HG03095 (cell line): ENCODE measurements at regions not wholly inside any gene's neighbourhood (a gene's known extent, or its start where the extent isn't known, plus 50 kb on each side); places are given as distances from the start of the nearest gene placed in this dataset.

Source experiments
- ATAC-seq: cut with Tn5 transposase; IDR thresholded peaks from one replicate; pipeline ENCODE4 v1.9.1; 2021; ENCODE audit warnings: moderate library complexity; ENCODE audit not compliant: unreplicated experiment

DNA sequence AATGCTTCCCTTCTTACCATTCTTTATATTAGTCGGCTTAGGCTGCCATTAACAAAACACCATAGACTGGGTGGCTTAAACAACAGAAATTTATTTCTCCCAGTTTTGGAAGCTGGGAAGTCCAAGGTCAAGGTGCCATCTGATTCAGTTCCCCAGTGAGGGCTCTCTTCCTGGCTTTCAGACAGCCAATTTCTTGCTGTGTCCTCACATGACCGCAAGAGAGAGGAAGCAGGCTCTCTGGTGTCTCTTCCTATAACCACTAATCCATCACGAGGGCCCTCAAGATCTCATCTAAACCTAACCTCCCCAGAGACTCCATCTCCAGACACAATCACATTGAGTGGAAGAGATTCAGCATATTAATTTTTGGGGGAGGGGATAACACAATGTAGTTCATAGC, 193.0 kb upstream of the SGK1 start:
- no peak for ATAC-seq

DNA sequence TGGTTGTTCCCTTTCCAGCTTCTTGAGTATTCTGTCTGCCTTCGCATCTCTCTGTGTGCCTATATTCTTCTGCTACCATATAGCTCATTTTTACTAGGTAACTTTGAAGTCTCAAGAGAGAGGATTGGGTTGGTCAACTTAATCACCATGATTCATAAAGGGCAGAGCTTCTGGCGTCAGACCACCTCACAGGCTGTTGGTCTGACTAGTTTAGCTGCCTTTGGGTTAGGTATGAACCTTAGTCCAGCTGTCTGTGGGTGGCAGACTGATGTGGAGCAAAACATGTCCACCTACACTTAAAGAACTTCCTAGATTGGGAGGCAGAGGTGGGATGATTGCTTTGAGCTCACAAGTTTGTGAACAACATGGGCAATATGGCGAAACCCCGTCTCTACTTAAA, 192.2 kb upstream of the SGK1 start:
- ATAC-seq: no peak

DNA sequence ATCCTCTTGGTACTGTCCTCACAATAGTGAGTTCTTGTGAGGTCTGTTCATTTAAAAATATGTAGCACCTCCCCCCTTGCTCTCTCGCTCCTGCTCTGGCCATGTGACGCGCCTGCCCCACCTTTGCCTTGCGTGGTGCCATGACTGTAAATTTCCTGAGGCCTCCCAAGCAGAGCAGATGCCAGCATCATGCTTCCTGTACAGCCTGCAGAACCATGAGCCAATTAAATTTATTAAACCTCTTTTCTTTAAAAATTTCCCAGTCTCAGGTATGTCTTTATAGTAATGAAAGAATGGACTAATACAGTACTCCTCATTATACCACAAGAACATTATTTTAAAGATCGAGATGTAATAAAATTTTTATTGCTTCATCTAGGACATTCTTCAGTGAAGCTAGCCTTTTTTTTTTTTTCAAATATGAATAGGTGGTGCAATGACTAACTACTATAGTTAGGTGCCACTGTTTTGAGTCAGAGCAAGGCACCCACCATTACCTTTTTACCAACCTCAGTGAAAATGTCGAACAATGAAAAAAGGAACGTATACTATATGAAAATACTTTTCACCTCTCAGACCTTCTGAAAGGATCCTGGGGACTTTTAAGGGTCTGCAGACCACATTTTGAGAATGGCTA, 191.1 kb upstream of the SGK1 start:
- ATAC-seq: no peak

DNA sequence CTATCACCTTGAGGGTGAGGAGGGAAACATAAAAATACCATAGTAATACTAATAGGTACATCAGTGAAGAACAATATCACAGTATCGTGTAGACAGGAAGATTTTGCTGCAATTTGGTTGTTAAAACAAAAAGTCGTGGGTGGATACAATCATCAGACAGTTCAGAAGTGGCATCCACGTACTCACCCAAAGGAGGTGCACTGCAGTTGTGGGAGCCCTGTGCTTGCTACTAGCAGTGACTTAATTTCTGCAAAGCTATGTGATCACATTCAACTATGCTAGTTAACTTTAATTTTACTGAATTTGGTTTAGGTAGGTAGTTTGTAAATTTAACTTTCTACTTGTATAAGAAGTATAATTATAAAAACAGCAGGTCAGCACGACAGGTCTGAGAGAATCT, 188.2 kb upstream of the SGK1 start:
- no peak for ATAC-seq

DNA sequence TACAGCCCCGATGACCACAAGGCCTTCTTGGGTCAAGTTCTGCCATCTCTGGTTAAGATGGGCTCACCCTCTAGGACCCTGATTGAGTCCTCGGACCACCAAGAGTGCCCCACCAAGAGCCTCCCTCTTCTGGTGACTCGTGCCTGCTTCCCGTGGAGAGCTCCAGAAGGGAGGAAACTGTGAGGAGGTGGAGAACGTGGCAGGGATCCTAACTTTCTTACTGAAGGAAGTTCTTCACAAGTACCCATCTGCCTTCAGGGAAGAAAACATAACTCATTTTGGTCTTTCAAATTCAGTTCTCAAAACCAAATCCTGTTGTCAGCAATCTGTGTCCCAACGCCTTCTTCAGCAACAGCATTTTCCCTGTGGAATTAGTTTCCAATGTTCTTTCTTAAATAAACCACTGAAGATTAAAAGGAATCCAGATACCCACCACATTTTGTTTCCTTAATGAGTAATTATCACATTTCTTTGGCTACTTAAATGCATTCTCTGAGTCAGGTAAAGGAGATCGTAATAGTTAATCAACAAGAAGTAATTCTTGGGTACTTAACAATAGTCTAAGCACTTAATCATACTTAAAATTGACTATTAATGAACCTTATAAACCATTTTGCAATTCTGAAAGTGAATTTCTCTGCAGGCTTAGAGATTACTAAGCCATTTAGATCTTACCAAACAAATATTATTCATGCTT, 185.8 kb upstream of the SGK1 start:
- ATAC-seq: no peak

DNA sequence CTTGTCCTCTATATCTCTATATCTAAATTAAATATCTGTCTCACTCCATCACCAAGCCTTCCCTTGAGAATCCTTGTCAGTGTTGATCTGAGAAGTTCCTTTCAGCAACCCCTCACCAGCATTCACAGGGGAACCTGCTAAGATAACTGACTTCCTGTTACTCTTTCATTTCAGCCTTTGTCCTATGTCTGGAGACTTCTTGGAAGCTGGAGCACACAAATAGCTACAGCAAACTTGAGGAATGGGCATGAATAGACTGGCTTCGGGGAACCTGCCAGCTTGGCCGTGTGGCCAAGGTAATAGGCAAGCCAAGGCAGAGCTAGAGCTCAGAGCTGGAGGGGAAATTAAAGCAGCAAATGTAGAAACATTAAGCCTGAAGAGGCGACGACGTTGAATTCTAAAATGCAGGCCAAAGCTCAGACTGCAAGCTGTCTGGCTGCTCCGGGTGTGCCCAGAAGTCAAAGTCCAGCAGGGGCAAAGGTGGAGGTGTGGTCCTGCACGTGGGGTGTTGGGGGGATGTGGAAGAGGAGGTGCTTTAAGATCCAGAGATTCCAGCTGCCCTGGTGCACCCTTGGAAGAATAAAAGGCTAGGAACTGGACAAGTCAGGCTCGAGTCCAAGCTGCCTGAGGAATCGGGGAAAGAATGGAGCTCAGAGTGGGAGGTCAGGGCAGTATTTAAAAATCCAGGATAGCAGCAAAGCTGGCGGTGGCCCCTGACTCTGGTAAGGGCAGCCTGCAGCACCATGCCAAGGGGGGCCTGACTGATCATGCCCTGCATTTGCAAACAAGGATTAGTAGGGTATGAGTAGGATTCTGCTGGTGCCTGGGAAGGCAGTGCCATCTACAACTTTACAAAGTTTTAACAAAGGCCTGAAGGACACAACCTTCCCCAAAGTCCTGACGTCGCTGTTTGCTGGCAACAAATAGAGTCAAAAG, 185.0 kb upstream of the SGK1 start:
- ATAC-seq: no peak

DNA sequence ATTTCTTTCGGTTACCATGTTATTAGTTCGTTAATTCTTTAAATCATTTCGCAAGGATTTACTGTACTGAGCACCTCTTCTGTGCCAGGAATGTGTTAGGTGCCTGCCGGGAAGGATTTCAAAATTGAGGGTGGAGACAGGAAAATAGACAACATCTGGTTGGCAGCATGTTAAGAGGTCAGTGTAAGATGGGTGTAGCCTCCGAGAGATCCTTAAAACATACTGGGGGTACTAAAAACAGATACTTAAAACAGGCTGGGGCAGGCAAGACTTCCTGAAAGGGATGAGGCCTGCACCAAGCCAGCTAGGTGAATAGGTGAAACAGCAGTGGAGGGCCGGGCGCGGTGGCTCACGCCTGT, 178.0 kb upstream of the SGK1 start:
- ATAC-seq: no peak

DNA sequence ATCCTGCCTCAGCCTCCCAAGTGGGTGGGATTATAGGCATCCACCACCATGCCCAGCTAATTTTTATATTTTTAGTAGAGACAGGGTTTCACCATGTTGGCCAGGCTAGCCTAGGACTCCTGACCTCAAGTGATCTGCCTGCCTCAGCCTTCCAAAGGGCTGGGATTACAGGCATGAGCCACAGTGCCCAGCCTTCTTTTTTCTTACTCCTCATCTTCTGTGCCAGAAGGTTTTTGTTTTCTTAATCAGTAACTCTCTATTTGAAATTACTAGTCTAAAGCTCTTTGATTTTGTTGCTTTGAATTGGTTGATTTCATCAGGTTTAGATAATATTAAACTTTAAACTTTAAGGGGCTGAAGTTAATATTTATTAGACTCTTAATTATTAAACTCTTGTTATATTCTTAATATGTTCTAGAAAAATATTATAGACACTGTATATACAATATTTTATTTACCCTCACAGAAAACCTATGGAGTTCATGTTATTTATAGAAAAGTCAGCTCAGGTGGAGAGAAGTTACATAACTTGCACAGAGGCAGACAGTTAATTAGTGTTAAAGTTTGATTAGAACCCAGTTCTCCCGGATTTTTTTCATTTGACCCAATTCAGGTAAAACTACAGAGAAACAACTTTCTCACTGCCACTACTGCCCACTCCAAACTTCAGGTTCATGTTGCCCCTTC, 177.4 kb upstream of the SGK1 start:
- no peak for ATAC-seq

DNA sequence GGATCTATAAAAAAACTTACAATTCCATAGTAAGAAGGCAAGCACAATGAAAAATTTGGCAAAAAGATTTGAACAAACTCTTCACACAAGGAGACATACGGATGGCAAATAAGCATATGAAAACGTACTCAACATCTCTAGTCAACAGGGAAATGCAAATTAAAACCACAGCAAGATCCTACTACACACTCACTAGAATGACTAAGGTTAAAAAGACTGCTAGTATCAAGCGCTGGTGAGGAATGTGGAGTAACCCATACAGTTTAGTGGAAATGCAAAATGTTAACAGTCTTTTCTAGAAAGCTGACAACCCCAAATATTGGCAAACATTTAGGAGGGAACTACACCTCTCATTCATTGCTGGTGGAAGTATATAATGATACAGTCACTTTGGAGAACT, 175.9 kb upstream of the SGK1 start:
- no peak for ATAC-seq

DNA sequence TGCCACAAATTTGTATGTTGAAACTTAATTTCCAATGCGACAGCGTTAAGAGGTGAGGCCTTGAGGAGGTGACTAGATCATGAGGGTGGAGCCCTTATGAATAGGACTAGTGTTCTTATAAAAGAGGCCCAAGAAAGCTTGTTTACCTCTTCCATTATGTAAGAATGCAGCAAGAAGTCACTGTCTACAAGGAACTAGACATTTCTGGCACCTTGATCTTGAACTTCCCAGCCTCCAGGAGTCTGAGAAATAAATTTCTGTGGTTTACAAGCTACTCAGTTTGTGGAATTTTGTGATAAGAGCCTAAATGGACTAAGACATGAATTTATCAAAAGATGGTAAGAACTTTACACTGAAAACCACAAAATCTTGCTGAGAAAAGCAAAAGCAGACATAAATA, 173.6 kb upstream of the SGK1 start:
- no peak for ATAC-seq

DNA sequence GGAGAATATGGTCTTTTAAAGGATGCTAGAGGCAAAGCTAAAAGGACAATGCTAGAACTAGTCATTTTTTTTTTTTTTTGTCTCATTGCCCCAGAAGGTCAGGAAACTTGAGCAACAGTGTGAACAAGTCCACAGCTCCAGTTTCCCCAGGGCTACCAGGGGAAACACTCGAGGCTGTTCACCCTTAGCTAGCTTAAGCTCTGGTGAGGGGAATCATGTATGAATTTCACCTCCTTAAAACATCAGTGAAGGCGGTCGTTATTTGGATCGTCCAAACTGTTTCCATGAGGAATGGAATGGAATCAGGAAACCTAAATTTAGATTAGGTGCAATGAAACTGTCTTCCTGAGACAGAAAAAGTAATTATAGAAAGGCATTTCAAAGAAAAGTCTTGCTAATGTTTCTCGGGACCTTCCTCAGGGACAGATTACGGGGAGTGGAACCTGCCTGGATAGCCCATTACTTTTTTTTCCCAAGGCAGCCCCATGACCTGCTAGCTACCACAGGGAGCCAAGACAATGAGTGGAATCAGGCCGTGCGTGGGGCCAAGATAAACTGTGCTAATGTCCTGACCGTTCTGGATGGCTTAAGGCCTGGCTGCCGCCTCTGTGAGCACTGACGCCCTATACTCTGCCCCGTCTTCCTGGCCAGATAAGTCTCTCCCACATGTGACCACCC, 164.8 kb upstream of the SGK1 start:
- no peak for ATAC-seq

DNA sequence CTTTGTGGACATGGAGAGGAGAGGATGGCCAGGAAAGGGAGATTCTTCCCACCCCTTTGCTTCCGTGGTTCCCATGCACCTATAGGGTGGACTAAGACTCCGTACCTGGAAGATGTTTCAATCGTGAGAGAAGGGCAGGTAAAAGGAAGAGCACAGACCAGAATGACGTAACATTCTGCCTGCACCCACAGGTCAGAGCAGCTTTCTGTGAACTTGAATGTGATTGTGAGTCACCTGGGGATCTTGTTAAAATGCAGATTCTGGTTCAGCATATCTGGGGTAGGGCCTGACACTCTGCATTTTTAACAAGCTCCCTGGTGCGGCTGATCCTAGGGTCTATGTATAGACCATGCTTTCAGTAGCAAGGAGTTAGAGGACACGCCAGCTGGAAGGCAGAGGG, 164.1 kb upstream of the SGK1 start:
- ATAC-seq: no peak

DNA sequence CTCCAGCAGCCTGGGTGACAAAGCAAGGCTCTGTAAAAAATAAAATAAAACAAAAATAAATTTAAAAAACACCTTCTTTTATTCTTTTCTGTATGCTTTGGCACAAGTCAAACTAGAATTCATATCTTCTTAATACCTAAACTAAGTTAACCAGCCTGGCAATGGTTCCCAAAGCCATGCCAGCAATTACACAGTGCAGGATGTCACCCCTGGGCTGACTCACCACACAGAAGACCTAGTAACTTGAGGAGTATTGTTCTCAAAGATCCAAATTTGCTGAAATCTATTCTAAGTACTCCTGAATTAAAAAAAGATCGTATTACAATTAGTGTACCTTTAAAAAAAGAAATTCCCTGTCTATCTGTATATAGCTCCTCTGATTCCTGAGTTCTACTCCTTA, 162.7 kb upstream of the SGK1 start:
- ATAC-seq: no peak

DNA sequence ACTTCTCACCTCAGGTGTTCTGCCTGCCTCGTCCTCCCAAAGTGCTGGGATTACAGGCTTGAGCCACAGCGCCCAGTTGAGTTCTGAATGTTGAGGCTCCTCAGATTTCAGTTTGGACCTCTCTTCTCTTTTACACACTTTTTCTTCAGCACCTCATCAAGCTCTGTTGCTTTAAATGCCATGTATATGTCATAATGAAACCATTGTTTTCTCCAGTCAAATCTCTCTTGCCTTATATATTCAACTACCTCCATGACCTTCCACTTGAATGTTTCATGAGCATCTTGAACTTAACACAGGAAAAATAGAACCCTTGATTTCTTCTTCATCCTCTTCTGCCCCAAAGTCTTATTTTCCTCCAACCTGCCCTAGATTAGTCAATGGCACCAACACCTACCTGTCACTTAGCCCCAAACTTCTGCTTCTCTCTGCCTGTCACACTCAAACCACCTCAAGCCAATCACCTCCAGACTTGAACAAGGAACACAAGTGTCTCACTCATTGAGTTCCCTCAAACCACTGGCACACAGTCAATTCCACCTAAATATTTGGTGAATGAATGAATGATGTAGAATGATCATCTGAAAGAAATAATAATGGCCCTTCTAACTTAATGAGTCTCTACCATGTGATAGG, 161.0 kb upstream of the SGK1 start:
- no peak for ATAC-seq

DNA sequence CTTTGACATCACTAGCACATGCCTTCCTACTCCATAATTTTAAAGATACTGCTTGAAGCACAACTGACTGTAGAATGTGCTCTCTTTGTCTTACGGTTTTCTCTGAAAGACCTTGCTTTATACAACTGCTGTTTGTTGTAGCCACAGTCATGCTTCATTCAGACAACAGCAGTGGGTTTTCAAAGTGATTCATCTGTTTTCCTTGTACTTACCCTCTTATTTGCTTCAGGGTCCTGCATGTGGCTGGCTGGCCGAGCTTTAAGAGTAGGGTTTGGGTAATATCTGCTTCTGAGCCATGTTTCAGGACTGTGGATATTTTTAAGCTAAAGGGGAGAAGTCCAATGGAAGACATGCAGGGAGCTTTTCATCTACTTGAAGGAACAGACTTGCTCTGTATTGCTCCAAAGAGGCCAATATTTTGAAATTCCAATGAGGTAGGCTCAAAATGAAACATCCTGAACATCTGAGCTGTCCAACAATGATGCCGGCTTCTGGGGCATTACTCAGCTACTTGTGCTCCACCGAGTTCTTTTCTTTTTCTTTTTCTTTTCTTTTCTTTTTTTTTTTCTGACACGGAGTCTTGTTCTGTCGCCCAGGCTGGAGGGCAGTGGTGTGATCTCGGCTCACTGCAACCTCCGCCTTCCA, 160.2 kb upstream of the SGK1 start:
- no peak for ATAC-seq

DNA sequence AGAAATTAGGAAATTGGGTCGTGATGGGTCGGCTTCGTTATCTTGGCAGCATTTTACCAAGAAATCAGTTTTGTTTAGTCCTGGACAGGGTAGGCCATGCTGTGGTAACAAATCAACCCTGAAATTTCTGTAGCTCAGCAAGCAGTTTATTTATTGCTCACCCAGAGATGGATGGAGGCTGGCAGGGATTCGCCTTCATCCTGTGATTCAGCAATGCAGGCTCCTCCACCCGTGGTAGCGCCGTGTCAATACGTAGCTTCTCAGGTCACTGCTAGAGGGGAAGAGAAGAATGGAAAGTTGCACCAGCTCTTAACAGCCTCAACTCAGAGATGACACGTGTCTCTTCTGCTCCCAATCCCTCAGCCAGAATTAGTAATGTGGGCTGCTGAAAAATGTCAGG, 157.0 kb upstream of the SGK1 start:
- ATAC-seq: no peak

DNA sequence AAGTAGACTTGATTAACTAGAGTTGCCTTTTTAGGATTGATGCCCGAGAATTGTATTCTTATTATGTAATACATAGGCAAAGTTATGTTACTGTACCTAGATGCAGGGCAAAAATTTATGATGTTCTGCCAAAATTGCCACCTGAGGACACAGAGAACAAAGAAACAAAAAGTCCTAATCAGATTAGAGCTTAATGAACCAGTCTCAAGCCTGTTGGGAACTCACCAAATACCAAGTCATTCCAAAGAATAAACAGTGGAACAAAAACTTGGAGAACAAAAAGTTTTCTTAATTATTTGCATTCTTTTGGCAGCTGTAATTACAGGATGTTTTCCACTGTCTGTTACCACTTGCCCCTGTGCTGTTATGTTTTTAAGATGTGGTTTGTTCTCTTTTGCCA, 154.7 kb upstream of the SGK1 start:
- no peak for ATAC-seq

DNA sequence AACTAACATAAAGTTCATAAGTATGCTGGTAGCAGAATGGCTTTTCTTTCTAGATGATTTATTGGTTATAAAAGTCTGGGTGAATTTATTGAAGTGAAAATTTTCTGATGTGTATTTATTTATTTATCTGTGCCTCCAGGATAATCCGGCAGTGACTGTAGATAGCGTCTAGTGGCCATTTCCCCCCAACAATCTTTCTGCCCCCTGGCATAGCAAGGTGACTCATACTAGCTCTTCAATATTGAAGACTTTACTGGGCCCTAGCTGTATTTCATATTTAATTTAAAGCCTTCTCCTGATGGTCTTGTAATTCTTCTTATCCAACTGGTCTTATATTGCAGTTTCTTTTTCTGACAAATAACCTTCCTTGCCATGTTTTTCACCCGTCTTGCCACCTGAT, 154.1 kb upstream of the SGK1 start:
- ATAC-seq: no peak

DNA sequence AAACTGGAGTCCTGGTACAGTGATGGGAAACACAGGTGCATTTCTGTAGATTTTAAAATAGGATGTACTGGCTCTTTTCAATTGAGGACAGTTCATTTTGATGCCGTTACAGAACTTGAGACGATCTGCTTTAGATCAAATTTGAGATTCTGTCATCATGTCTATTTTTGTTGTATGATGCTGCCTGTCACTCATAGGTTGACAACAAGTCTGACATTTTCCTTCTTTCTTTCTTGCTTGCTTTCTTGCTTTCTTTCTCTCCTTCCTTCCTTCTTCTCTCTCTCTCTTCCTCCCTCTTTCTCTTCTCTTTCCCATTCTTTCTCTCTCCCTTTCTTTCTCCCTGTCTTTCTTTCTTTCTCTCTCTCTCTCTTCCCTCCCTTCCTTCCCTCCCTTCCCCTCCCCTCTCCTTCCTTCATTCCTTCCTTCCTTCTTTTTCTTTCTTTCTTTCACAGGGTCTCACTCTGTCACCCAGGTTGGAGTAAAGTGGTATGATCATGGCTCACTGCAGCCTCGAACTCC, 152.6 kb upstream of the SGK1 start:
- ATAC-seq: no peak
